A549 (cell line): ENCODE measurements at regions not wholly inside any gene's neighbourhood (a gene's known extent, or its start where the extent isn't known, plus 50 kb on each side); places are given as distances from the start of the nearest gene placed in this dataset.

Experiments used
- ATAC-seq, 2 experiments: fragments of 200-7000 bp in 1 of 2; fragments of >200 bp in 1 of 2; cut with Nextera tagmentation in 1 of 2; cut with Tn5 transposase in 1 of 2; 3 replicates each; pipeline versions ENCODE4 v1.8.0 to v1.9.1; 2018 to 2020; ENCODE audit warnings: mild to moderate bottlenecking in 1 of 2, moderate library complexity in 1 of 2
- CTCF ChIA-PET: fragments of 300-600 bp; sonication (Branson Sonifier 250); formaldehyde crosslinking; extraction: SDS; loops from one replicate; lab custom pipeline; 2021; ENCODE audit warnings: antibody characterized with exemption, inconsistent platforms; lab: Yijun Ruan, JAX
- POLR2A ChIA-PET: fragments of 350-600 bp; formaldehyde crosslinking; extraction: SDS; loops from one replicate; lab custom pipeline; 2021; ENCODE audit warnings: antibody characterized with exemption, inconsistent platforms; lab: Yijun Ruan, JAX
- DNase-seq, 2 experiments: peaks; one replicate each; pipeline versions ENCODE4 v3.0.0 to v3.0.0-alpha.2; 2011 to 2016; ENCODE audit warnings: low read depth in 1 of 2, low spot score in 1 of 2
- FAIRE-seq: peaks from 2 replicates; lab custom pipeline; 2011; peaks lifted over from hg19 to GRCh38; lab: Jason Lieb, UNC
- H3K27ac ChIP-seq, 2 experiments: fragments of >200 bp; sonication (Bioruptor Twin); formaldehyde crosslinking; 3 replicates each; pipeline ENCODE4 v1.5.1; 2016 to 2017
- H3K4me1 ChIP-seq: fragments of >200 bp; sonication (Bioruptor Twin); formaldehyde crosslinking; 3 replicates; pipeline ENCODE4 v1.6.1; 2016
- H3K4me2 ChIP-seq: fragments of >200 bp; sonication (Bioruptor Twin); formaldehyde crosslinking; 3 replicates; pipeline ENCODE4 v1.6.1; 2016
- H3K4me3 ChIP-seq: fragments of >200 bp; sonication (Bioruptor Twin); formaldehyde crosslinking; 3 replicates; pipeline ENCODE4 v1.5.1; 2016
- H3K9me3 ChIP-seq: fragments of >200 bp; sonication (Bioruptor Twin); formaldehyde crosslinking; 3 replicates; pipeline ENCODE4 v1.6.1; 2016
- CBX2 ChIP-seq: fragments of 200-600 bp; sonication (generic); IDR thresholded peaks from 2 replicates; pipeline ENCODE4 v1.6.1; 2016; ENCODE audit warnings: low read depth, mild to moderate bottlenecking, borderline replicate concordance
- CEBPB ChIP-seq, 2 experiments: fragments of >200 bp in 1 of 2; sonication (Bioruptor Twin) in 1 of 2; formaldehyde crosslinking in 1 of 2; IDR thresholded peaks; 2 replicates each; pipeline ENCODE4 v1.6.1; 2012 to 2016
- CHD2 ChIP-seq: fragments of 150-350 bp; IDR thresholded peaks from 2 replicates; pipeline ENCODE4 v1.6.1; 2014; ENCODE audit warnings: low read length; ENCODE audit not compliant: partially characterized antibody
- CHD4 ChIP-seq: fragments of 200-600 bp; sonication (generic); IDR thresholded peaks from 2 replicates; pipeline ENCODE4 v1.6.1; 2016; ENCODE audit warnings: antibody characterized with exemption, mild to moderate bottlenecking, borderline replicate concordance
- EP300 ChIP-seq, 2 experiments: fragments of >200 bp; sonication (Bioruptor Twin); formaldehyde crosslinking; IDR thresholded peaks; 2 replicates in 1 of 2; 3 replicates in 1 of 2; pipeline ENCODE4 v1.6.1; 2016 to 2017
- ESRRA ChIP-seq: fragments of 150-350 bp; IDR thresholded peaks from 2 replicates; pipeline ENCODE4 v1.6.1; 2014; ENCODE audit warnings: mild to moderate bottlenecking, low read length, borderline replicate concordance
- FOSL2 ChIP-seq, 2 experiments: fragments of 450-650 bp in 1 of 2; fragments of >200 bp in 1 of 2; sonication (Bioruptor Twin) in 1 of 2; formaldehyde crosslinking; IDR thresholded peaks; 2 replicates each; pipeline versions ENCODE4 v1.5.0 to v1.6.1; 2016 to 2020; ENCODE audit warnings: mild to moderate bottlenecking in 1 of 2, moderate library complexity in 1 of 2
- FOXS1 ChIP-seq: fragments of 250-450 bp; sonication (Bioruptor Pico); IDR thresholded peaks from 2 replicates; pipeline ENCODE4 v1.5.0; 2020; ENCODE audit warnings: mild to moderate bottlenecking, moderate library complexity
- HDAC2 ChIP-seq: fragments of 200-600 bp; sonication (generic); IDR thresholded peaks from 2 replicates; pipeline ENCODE4 v1.6.1; 2016
- HEYL ChIP-seq: fragments of 250-450 bp; sonication (Bioruptor Pico); IDR thresholded peaks from 2 replicates; pipeline ENCODE4 v1.8.0; 2021; ENCODE audit warnings: mild to moderate bottlenecking, moderate library complexity
- HOXB13 ChIP-seq: fragments of 250-450 bp; sonication (Bioruptor Pico); IDR thresholded peaks from 2 replicates; pipeline ENCODE4 v1.5.0; 2020; ENCODE audit warnings: low read depth, mild to moderate bottlenecking, moderate library complexity
- KDM5A ChIP-seq: fragments of 200-600 bp; sonication (generic); IDR thresholded peaks from 2 replicates; pipeline ENCODE4 v1.6.1; 2016; ENCODE audit warnings: antibody characterized with exemption, mild to moderate bottlenecking
- MAZ ChIP-seq: fragments of 150-350 bp; IDR thresholded peaks from 2 replicates; pipeline ENCODE4 v1.6.1; 2014; ENCODE audit warnings: antibody characterized with exemption, low read depth, low read length, borderline replicate concordance
- MYC ChIP-seq: IDR thresholded peaks from 2 replicates; pipeline ENCODE4 v1.6.1; 2012; ENCODE audit warnings: mild to moderate bottlenecking, inconsistent platforms, low read length, improper control_type of control experiment, borderline replicate concordance
- NR3C1 ChIP-seq: fragments of >200 bp; sonication (Bioruptor Twin); formaldehyde crosslinking; IDR thresholded peaks from 3 replicates; pipeline ENCODE4 v1.6.1; 2017
- RFX5 ChIP-seq: fragments of 450-650 bp; IDR thresholded peaks from 2 replicates; pipeline ENCODE4 v1.7.1; 2014; ENCODE audit warnings: antibody characterized with exemption, mild to moderate bottlenecking, moderate library complexity
- RNF2 ChIP-seq: fragments of 200-600 bp; sonication (generic); IDR thresholded peaks from 2 replicates; pipeline ENCODE4 v1.6.1; 2016; ENCODE audit warnings: low read depth, mild to moderate bottlenecking, antibody characterized with exemption, moderate library complexity, borderline replicate concordance
- TP53 ChIP-seq: fragments of 250-450 bp; sonication (Bioruptor Pico); IDR thresholded peaks from 2 replicates; pipeline ENCODE4 v1.5.0; 2021; ENCODE audit warnings: mild to moderate bottlenecking, moderate library complexity
- ZC3H11A ChIP-seq: fragments of 450-650 bp; IDR thresholded peaks from 2 replicates; pipeline ENCODE4 v1.6.1; 2014; ENCODE audit warnings: antibody characterized with exemption, mild to moderate bottlenecking
- ZFP36 ChIP-seq: fragments of 450-650 bp; IDR thresholded peaks from 2 replicates; pipeline ENCODE4 v1.6.1; 2014; ENCODE audit warnings: borderline replicate concordance; ENCODE audit not compliant: partially characterized antibody
- WGBS: methylation state at CpG from one replicate; pipeline ENCODE4 v1.1.6; 2017; ENCODE audit errors: missing lambda C conversion rate; 5-methylcytosine and 5-hydroxymethylcytosine counted together
- TF ChIP-seq, protein P1 (sequence below): fragments of 250-450 bp; sonication (Bioruptor Pico); IDR thresholded peaks from 2 replicates; pipeline ENCODE4 v1.5.0; 2021; ENCODE audit warnings: mild to moderate bottlenecking, moderate library complexity, borderline replicate concordance
- TF ChIP-seq, protein P2 (sequence below): IDR thresholded peaks from 2 replicates; pipeline ENCODE4 v1.6.1; 2012
- TF ChIP-seq, protein P3 (sequence below): fragments of >200 bp; sonication (Bioruptor Twin); formaldehyde crosslinking; IDR thresholded peaks from 3 replicates; pipeline ENCODE4 v1.5.1; 2016
- TF ChIP-seq, protein P4 (sequence below): fragments of >200 bp; sonication (Bioruptor Twin); formaldehyde crosslinking; IDR thresholded peaks from 2 replicates; pipeline ENCODE4 v1.6.1; 2016
- TF ChIP-seq, protein P5 (sequence below): fragments of 450-650 bp; IDR thresholded peaks from 2 replicates; pipeline ENCODE4 v1.6.1; 2014; ENCODE audit warnings: antibody characterized with exemption

- POLR2A ChIA-PET, result no interaction called here
- H3K27ac ChIP-seq, result no peak overlapping the region
- TF ChIP-seq TP53 (CRISPR knock-in tag), result no peak
- TF ChIP-seq, protein P1, sequence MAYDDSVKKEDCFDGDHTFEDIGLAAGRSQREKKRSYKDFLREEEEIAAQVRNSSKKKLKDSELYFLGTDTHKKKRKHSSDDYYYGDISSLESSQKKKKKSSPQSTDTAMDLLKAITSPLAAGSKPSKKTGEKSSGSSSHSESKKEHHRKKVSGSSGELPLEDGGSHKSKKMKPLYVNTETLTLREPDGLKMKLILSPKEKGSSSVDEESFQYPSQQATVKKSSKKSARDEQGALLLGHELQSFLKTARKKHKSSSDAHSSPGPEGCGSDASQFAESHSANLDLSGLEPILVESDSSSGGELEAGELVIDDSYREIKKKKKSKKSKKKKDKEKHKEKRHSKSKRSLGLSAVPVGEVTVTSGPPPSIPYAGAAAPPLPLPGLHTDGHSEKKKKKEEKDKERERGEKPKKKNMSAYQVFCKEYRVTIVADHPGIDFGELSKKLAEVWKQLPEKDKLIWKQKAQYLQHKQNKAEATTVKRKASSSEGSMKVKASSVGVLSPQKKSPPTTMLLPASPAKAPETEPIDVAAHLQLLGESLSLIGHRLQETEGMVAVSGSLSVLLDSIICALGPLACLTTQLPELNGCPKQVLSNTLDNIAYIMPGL, result no peak
- no peak for TF ChIP-seq MYC
- no peak for TF ChIP-seq HDAC2
- no peak for TF ChIP-seq RNF2
- TF ChIP-seq KDM5A, result no peak
- no peak for TF ChIP-seq FOSL2 (IDR thresholded peaks at IDR 0.05)
- TF ChIP-seq FOSL2 (CRISPR knock-in tag; IDR thresholded peaks at IDR 0.05), result no peak
- TF ChIP-seq FOXS1 (CRISPR knock-in tag), result no peak
- no peak for TF ChIP-seq RFX5
- no peak for TF ChIP-seq HOXB13 (CRISPR knock-in tag)
- no peak for TF ChIP-seq ESRRA
- TF ChIP-seq, protein P2, sequence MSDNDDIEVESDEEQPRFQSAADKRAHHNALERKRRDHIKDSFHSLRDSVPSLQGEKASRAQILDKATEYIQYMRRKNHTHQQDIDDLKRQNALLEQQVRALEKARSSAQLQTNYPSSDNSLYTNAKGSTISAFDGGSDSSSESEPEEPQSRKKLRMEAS, result no peak
- TF ChIP-seq NR3C1, result no peak
- TF ChIP-seq, protein P3, sequence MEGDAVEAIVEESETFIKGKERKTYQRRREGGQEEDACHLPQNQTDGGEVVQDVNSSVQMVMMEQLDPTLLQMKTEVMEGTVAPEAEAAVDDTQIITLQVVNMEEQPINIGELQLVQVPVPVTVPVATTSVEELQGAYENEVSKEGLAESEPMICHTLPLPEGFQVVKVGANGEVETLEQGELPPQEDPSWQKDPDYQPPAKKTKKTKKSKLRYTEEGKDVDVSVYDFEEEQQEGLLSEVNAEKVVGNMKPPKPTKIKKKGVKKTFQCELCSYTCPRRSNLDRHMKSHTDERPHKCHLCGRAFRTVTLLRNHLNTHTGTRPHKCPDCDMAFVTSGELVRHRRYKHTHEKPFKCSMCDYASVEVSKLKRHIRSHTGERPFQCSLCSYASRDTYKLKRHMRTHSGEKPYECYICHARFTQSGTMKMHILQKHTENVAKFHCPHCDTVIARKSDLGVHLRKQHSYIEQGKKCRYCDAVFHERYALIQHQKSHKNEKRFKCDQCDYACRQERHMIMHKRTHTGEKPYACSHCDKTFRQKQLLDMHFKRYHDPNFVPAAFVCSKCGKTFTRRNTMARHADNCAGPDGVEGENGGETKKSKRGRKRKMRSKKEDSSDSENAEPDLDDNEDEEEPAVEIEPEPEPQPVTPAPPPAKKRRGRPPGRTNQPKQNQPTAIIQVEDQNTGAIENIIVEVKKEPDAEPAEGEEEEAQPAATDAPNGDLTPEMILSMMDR, result no peak
- TF ChIP-seq HEYL (CRISPR knock-in tag), result no peak
- no peak for TF ChIP-seq CBX2
- CTCF ChIA-PET, result interaction anchor here (0.6 kb wide), 1 partner anchor 9 kb away, joined by 3 read pairs; no protein-coding TSS in a partner anchor
- FAIRE-seq (no peak), ATAC-seq (no peak), DNase-seq (no peak)
- no peak overlapping the region for H3K4me2 ChIP-seq
- 83% methylated on average over 6 of the region's 6 CpGs for WGBS
- no peaks in the 10 kb centered on the region for H3K9me3 ChIP-seq
- H3K4me3 ChIP-seq, result no peak overlapping the region
- H3K4me1 ChIP-seq, result no peaks in the 10 kb centered on the region
Measured at GRCh38 chr11:70522309-70522592, 123.9 kb downstream of the CTTN start.

DNA sequence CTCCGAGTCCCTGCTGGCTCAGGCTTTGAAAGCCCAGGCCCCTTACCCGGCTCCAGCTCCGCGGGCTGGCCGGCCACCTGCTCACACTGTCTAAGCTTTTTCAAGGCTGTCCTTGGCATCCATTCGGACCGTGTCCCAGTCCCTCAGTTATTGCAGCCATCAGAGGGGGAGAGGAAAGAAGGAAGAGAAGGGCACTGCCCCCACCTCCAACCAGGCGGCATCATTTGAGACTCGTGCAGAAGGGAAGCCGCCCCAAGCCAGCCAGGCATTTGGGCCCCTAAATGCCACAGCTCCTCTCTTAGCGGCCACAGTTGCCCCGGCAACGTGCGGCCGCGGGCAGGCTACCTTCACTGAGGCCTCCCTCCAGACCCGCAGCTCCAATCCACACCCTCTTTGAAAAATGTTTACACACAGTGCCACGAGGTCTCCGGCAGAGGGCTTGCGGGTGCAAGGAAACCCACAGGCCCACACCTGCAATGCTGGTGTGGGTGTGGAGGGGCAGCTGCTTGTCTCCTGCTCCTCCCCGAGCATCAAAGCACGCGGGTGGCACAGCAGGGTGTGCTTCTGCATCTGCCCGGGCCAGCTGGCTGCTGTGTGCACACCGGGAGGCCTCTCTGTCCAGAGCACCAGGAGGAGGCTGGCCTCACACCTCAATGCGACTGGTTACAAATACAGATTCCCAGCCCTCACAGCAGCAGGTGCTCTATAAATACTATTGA lies 124.4 kb downstream of the CTTN start:
- no peak overlapping the region for H3K4me3 ChIP-seq
- no peak overlapping the region for H3K27ac ChIP-seq
- H3K4me2 ChIP-seq, result no peak overlapping the region
- FAIRE-seq (no peak), DNase-seq (no peak), ATAC-seq (no peak)
- POLR2A ChIA-PET, result no interaction called here
- no peaks in the 10 kb centered on the region for H3K9me3 ChIP-seq
- TF ChIP-seq CHD4 (no peak), ZFP36 (no peak), HEYL (CRISPR knock-in tag) (no peak), MAZ (no peak), FOSL2 (IDR thresholded peaks at IDR 0.05) (no peak), FOSL2 (CRISPR knock-in tag; IDR thresholded peaks at IDR 0.05) (no peak), CHD2 (no peak), CEBPB (IDR thresholded peaks at IDR 0.05) (no peak), HDAC2 (no peak), EP300 (IDR thresholded peaks at IDR 0.05) (no peak), ZC3H11A (no peak), RNF2 (no peak)
- TF ChIP-seq, protein P1, result no peak
- TF ChIP-seq, protein P4, sequence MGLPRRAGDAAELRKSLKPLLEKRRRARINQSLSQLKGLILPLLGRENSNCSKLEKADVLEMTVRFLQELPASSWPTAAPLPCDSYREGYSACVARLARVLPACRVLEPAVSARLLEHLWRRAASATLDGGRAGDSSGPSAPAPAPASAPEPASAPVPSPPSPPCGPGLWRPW, result no peak
- TF ChIP-seq, protein P5, sequence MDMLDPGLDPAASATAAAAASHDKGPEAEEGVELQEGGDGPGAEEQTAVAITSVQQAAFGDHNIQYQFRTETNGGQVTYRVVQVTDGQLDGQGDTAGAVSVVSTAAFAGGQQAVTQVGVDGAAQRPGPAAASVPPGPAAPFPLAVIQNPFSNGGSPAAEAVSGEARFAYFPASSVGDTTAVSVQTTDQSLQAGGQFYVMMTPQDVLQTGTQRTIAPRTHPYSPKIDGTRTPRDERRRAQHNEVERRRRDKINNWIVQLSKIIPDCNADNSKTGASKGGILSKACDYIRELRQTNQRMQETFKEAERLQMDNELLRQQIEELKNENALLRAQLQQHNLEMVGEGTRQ, result no peak
- 85% methylated on average over 20 of the region's 26 CpGs for WGBS
- no peaks in the 10 kb centered on the region for H3K4me1 ChIP-seq
- CTCF ChIA-PET, result no interaction called here
